ENCODE measurements at regions not wholly inside any gene's neighbourhood (a gene's known extent, or its start where the extent isn't known, plus 50 kb on each side); places are given as distances from the start of the nearest gene placed in this dataset.
"Not testable (repeated sequence)": the region's sequence is repeated elsewhere in the genome, so short reads cannot be mapped to it uniquely, and the experiment has no call there.

DNA sequence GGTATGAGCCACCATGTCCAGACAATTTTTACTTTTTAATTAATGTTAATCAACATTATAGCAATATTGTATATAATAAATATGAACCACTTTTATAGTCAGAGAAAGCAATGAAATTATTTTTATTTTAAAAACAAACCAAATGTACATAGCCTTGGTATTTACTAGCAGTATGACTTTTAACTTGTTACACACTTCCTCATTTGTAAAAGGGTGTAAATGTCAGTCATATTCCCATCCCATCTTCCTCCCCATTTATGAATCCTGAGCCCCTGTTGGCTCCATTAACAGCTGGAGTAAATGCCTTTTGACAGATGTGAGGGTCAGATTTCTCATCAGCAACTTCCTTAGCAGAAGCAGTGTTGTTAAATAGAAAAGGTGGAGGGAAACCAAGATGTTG, 179.6 kb upstream of the SPRY1 start:
- Mint-ChIP-seq H3K27me3 (no peaks in the 10 kb centered on the region), H3K4me1 (no peaks in the 10 kb centered on the region), H3K4me3 (no peak overlapping the region), H3K36me3 (ENCODE audit: low read depth) (peaks cover 2% of the 10 kb centered on the region), H3K9me3 (no peaks in the 10 kb centered on the region), H3K27ac (no peak overlapping the region)
- ATAC-seq (replicated peaks) = no peak

DNA sequence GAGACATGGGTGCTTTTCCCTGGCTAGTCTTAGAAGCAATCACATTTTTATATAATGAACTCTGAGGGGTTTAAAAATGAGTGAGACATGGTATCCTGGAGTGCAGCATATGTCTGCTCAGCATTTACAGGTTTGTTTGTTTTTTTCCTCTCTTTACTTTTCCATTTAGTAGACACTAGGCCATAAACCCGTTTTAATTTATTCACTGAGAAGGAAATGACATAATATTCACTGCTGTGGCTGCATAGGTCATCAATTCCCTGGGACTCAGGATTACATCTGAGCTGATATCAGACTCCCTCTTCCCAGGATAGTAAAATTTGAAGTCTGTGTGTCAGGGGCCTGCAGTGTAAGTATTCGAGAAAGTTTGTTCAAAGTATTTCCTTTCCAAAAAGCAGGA, 178.9 kb upstream of the SPRY1 start:
- Mint-ChIP-seq H3K27me3 (no peaks in the 10 kb centered on the region), H3K36me3 (ENCODE audit: low read depth) (peaks cover 9% of the 10 kb centered on the region), H3K4me3 (no peak overlapping the region), H3K4me1 (no peaks in the 10 kb centered on the region), H3K27ac (no peak overlapping the region), H3K9me3 (no peaks in the 10 kb centered on the region)
- no peak for ATAC-seq (replicated peaks)

DNA sequence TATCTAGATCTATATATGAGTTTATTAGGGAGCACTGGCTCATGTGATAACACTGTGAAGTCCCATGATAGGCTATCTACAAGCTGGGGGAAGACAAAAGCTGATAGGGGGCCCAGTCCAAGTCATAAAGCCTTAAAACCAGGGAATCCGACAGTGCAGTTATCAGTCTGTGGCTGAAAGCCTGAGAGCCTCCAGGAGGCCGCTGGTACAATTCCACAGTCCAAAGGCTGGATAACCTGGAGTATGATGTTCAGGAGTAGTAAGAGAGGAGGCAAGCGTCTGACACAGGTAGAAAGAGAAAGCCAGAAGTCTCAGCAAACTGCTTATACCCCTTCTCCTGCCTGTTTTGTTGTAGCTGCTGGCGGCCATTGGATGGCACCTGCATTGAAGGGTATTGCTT, 177.6 kb upstream of the SPRY1 start:
- H3K4me1 Mint-ChIP-seq = no peaks in the 10 kb centered on the region
- no peak overlapping the region for H3K27ac Mint-ChIP-seq
- no peak for ATAC-seq (replicated peaks)
- H3K36me3 Mint-ChIP-seq (ENCODE audit: low read depth) = peaks cover 19% of the 10 kb centered on the region
- no peaks in the 10 kb centered on the region for H3K9me3 Mint-ChIP-seq
- H3K4me3 Mint-ChIP-seq = no peak overlapping the region
- H3K27me3 Mint-ChIP-seq = no peaks in the 10 kb centered on the region

DNA sequence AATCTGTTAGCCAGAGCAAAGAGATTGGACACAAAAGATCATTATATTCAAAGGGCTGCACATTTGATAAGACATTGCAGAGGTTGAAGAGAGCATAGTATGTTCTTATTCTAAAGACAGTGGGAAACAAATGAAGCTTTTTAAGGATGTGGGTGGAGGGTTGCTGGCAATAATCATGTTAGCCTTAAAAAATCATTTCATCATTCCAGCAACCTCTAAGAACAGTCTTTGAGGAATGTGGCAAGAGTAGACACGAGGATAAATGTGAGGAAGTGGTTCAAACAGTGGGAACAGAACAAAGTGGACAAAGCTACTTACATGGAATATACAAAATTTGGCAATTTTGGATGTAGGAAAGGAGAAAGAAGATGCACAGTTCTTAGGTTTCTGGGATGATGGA, 167.3 kb upstream of the SPRY1 start:
- no peak overlapping the region for H3K27ac Mint-ChIP-seq
- no peaks in the 10 kb centered on the region for H3K4me1 Mint-ChIP-seq
- H3K9me3 Mint-ChIP-seq = peaks cover 4% of the 10 kb centered on the region
- H3K27me3 Mint-ChIP-seq = no peaks in the 10 kb centered on the region
- H3K36me3 Mint-ChIP-seq (ENCODE audit: low read depth) = peaks cover 29% of the 10 kb centered on the region
- no peak overlapping the region for H3K4me3 Mint-ChIP-seq
- no peak for ATAC-seq (replicated peaks)

DNA sequence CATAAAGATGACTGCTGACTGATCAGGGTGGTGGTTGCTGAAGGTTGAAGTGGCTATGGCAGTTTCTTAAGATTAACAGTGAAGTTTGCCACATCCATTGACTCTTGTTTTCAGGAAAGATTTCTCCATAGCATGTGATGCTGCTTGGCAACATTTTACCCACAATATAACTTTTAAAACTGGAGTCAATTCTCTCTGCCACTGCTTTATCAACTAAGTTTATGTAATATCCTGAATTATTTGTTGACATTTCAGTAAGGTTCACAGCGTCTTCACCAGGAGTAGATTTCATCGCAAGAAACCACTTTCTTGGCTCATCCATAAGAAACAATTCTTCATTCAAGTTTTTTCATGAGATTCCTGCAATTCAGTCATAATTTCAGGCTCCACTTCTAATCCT, 166.5 kb upstream of the SPRY1 start:
- peaks cover 29% of the 10 kb centered on the region for H3K36me3 Mint-ChIP-seq (ENCODE audit: low read depth)
- no peaks in the 10 kb centered on the region for H3K27me3 Mint-ChIP-seq
- H3K27ac Mint-ChIP-seq = no peak overlapping the region
- H3K4me3 Mint-ChIP-seq = no peak overlapping the region
- ATAC-seq (replicated peaks) = no peak
- H3K4me1 Mint-ChIP-seq = no peaks in the 10 kb centered on the region
- H3K9me3 Mint-ChIP-seq = peaks cover 4% of the 10 kb centered on the region

DNA sequence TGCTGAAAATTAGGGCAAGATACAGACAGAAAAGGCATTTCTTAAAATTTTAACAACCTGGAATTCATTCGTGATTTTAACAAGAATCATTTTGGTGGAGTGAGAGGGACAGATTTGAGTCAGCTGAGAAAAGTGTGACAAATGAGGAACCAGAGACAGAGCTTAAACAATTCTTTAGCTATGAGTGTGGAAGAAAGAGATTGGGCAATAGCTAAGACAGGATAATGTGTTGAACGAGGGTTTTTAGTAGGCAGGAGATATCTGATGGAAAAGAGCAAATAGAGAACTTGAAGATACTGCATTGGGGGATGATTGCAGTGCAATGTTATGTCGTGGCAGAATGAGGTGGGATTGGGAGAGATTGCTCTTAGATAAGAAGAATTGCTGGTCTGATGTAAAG, 164.2 kb upstream of the SPRY1 start:
- H3K27ac Mint-ChIP-seq = no peak overlapping the region
- peaks cover 23% of the 10 kb centered on the region for H3K36me3 Mint-ChIP-seq (ENCODE audit: low read depth)
- ATAC-seq (replicated peaks) = no peak
- no peaks in the 10 kb centered on the region for H3K4me1 Mint-ChIP-seq
- H3K4me3 Mint-ChIP-seq = no peak overlapping the region
- H3K27me3 Mint-ChIP-seq = no peaks in the 10 kb centered on the region
- H3K9me3 Mint-ChIP-seq = no peaks in the 10 kb centered on the region

DNA sequence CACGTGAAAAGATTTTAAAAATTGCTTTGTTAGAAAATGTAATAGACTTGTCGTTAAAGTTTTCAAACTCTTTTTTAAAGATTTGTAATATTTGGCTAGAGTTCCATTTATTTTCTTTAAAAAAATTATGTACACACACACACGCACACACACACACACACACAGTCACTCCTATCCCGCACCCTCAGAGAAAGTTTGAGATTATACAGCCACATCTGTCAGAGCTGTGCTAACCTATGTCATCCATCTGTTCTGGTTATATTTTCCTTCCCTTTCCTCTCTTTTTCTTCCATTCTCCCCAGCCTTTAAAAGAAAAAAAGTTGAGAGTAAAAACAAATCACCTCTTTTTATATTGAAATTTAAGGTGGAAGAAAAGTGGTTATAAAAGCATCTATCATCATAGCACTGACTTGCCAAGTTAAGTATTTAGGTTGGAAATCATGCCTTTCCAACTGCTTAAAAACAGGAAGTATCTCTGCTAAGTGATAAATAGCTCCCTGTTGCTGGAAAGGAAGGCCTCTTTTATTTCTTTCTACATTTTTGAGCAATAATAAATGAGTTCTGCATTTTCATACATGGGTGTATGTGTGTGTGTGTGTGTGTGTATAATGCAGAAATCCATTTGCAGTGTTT, 163.3 kb upstream of the SPRY1 start:
- no peak for ATAC-seq (replicated peaks)
- Mint-ChIP-seq H3K4me1 (no peaks in the 10 kb centered on the region), H3K4me3 (no peak overlapping the region), H3K9me3 (no peaks in the 10 kb centered on the region), H3K27me3 (no peaks in the 10 kb centered on the region), H3K27ac (no peak overlapping the region), H3K36me3 (ENCODE audit: low read depth) (peaks cover 23% of the 10 kb centered on the region)

DNA sequence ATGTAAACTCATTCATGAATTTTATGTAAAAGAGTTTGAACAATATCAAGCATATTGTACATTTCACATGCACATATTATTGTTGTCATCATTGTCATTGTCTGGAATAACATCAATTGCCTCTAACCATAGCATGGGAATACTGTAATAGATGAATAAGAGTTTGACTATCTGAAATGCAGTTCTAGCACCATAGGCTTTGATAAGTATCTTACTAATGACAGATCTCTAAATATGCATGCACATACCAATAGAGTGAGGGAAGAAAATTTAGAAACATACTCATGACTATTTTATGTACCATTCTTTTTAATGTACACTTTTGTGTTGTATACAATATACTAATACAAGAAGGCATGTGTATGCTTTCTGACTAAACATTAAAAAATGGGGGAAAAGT, 161.6 kb upstream of the SPRY1 start:
- peaks cover 17% of the 10 kb centered on the region for H3K36me3 Mint-ChIP-seq (ENCODE audit: low read depth)

DNA sequence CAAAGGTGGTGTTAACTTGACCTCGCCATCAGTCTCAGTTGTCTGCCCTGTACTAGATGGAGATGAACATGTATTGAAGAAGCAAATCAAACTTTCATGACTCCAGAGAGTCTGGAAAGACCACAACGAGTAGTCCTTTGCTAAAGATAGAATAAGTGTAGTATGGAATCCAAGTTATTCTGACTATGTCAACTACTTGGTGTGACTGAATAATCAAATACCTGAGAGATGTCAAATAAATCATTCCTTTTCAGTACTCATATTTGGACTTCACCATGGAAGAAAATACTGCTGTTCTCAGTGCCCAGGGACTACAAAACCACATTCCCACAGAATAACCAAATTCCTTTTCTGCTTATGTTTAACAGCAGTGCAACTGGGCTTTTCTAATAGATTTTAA, 161.2 kb upstream of the SPRY1 start:
- Mint-ChIP-seq H3K4me1 (no peaks in the 10 kb centered on the region), H3K9me3 (peaks cover 9% of the 10 kb centered on the region), H3K27me3 (no peaks in the 10 kb centered on the region), H3K4me3 (no peak overlapping the region), H3K36me3 (ENCODE audit: low read depth) (peaks cover 14% of the 10 kb centered on the region), H3K27ac (no peak overlapping the region)
- ATAC-seq (replicated peaks) = no peak

More for the DNA sequence above, 161.6 kb upstream of the SPRY1 start:
- no peak overlapping the region for H3K4me3 Mint-ChIP-seq
- H3K4me1 Mint-ChIP-seq = no peaks in the 10 kb centered on the region
- peaks cover 4% of the 10 kb centered on the region for H3K9me3 Mint-ChIP-seq
- no peak for ATAC-seq (replicated peaks)
- no peak overlapping the region for H3K27ac Mint-ChIP-seq
- H3K27me3 Mint-ChIP-seq = no peaks in the 10 kb centered on the region

DNA sequence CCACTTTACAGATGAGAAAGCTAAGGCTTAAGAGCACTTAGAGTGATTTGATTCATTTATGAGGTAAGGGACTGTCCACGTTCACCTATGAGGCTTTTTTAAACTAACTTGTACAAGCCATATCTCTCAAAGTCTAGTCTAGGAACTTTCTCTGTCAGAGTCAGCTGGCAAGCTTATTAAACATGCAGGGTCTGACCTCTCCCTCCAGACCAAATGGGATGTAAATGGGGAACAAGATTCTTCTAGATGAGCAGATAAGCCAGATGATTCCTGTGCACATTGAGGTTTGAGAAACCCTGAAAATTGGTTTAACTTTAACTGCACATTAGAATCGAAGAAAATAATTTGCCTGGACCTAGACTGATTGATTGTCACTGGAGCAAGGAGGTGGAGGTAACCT, 160.0 kb upstream of the SPRY1 start:
- H3K4me1 Mint-ChIP-seq = no peaks in the 10 kb centered on the region
- no peak overlapping the region for H3K4me3 Mint-ChIP-seq
- ATAC-seq (replicated peaks) = no peak
- peaks cover 10% of the 10 kb centered on the region for H3K9me3 Mint-ChIP-seq
- no peaks in the 10 kb centered on the region for H3K27me3 Mint-ChIP-seq
- no peak overlapping the region for H3K27ac Mint-ChIP-seq
- peaks cover 12% of the 10 kb centered on the region for H3K36me3 Mint-ChIP-seq (ENCODE audit: low read depth)

DNA sequence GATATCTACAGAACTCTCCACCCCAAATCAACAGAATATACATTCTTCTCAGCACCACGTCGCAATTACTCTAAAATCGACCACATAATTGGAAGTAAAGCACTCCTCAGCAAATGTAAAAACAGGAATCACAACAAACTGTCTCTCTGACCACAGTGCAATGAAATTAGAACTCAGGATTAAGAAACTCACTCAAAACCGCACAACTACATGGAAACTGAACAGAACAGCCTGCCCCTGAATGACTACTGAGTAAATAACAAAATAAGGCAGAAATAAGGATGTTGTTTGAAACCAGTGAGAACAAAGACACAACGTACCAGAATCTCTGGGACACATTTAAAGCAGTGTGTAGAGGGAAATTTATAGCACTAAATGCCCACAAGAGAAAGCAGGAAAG, 156.3 kb upstream of the SPRY1 start:
- H3K27ac Mint-ChIP-seq; H3K4me1 Mint-ChIP-seq; H3K27me3 Mint-ChIP-seq; ATAC-seq (replicated peaks); H3K4me3 Mint-ChIP-seq; H3K36me3 Mint-ChIP-seq (ENCODE audit: low read depth): not testable (repeated sequence)
- H3K9me3 Mint-ChIP-seq = peaks cover 10% of the 10 kb centered on the region

DNA sequence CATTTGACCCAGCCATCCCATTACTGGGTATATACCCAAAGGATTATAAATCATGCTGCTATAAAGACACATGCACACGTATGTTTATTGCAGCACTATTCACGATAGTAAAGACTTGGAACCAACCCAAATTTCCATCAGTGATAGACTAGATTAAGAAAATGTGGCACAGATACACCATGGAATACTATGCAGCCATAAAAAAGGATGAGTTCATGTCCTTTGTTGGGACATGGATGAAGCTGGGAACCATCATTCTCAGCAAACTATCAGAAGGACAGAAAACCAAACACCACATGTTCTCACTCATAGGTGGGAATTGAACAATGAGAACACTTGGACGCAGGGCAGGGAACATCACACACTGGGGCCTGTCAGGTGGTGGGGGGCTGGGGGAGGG, 153.4 kb upstream of the SPRY1 start:
- not testable (repeated sequence) for H3K36me3 Mint-ChIP-seq (ENCODE audit: low read depth); H3K4me3 Mint-ChIP-seq; H3K27me3 Mint-ChIP-seq; H3K4me1 Mint-ChIP-seq; ATAC-seq (replicated peaks); H3K27ac Mint-ChIP-seq
- H3K9me3 Mint-ChIP-seq = peaks cover 10% of the 10 kb centered on the region

DNA sequence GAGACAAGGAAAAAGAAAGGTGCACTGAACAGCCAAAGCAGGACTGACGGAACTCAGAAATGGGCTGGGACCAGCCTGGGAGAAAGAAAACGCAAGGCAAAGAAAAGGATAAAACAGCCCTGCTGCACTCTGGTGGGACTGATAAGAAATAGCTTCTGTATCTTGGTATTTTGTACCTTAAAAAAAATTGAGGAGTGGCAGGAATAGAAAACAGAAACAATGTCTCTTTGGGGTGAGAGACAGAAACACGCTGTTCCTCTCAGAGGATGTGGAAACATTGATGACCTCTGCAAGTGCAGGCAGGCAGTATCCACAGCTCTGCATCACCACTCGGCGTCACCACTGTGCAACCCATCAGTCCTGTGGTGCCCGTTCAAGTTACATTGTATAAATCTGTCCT, 152.5 kb upstream of the SPRY1 start:
- H3K27ac Mint-ChIP-seq = no peak overlapping the region
- ATAC-seq (replicated peaks) = no peak

DNA sequence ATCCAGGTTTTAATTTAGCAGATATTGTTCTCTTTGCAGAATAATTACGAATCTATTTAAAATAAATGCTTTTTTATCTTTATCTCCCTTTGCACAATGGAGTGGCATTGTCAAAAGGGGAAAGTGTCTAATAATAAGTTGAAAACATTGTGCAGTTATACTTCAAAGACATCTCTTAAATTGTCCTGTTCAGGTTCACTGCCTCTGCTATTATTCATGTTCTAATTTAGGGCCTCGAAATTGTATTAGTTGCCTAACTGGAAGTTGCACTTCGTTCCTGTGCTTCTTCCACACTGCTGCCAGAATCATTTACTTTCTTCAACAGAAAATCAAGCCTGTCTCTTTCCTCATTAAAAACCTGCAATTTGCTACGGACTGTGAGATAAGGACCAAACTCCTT, 150.5 kb upstream of the SPRY1 start:
- no peaks in the 10 kb centered on the region for H3K4me1 Mint-ChIP-seq
- no peaks in the 10 kb centered on the region for H3K9me3 Mint-ChIP-seq
- H3K27me3 Mint-ChIP-seq = no peaks in the 10 kb centered on the region
- no peak overlapping the region for H3K4me3 Mint-ChIP-seq
- no peak overlapping the region for H3K27ac Mint-ChIP-seq
- ATAC-seq (replicated peaks) = no peak
- H3K36me3 Mint-ChIP-seq (ENCODE audit: low read depth) = no peaks in the 10 kb centered on the region

More for the DNA sequence above, 152.5 kb upstream of the SPRY1 start:
- Mint-ChIP-seq H3K27me3 (no peaks in the 10 kb centered on the region), H3K4me3 (no peak overlapping the region), H3K4me1 (no peaks in the 10 kb centered on the region), H3K9me3 (peaks cover 6% of the 10 kb centered on the region), H3K36me3 (ENCODE audit: low read depth) (no peaks in the 10 kb centered on the region)

DNA sequence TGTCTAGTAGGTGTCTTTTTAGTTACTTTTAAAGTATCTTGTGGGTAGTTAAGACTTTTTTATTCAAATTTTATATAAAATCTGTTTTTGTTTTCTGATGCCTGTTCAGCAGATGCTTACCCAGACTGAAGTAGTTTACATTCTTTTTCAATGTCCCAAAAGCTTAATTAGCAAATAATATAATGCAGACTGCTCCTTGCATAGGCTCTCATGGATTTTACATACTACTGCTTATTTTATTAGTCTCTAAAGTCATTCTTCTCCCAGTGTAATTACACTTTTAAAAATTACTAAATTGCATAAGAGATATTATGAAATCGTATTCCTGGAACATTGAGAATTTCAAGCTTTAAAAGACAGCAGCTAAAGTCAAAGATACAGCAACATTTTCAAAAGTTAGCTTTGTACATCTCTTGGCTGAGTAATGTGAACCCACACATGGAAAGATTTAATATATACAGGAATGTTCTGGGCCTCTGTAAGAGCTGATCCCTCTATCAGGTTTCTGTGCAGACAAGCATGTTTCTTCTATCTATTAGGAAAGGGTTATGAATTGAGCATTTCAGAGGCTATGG, 148.4 kb upstream of the SPRY1 start:
- no peaks in the 10 kb centered on the region for H3K9me3 Mint-ChIP-seq
- H3K27ac Mint-ChIP-seq = no peak overlapping the region
- no peak overlapping the region for H3K4me3 Mint-ChIP-seq
- H3K27me3 Mint-ChIP-seq = no peaks in the 10 kb centered on the region
- no peaks in the 10 kb centered on the region for H3K36me3 Mint-ChIP-seq (ENCODE audit: low read depth)
- ATAC-seq (replicated peaks) = no peak
- H3K4me1 Mint-ChIP-seq = no peaks in the 10 kb centered on the region

DNA sequence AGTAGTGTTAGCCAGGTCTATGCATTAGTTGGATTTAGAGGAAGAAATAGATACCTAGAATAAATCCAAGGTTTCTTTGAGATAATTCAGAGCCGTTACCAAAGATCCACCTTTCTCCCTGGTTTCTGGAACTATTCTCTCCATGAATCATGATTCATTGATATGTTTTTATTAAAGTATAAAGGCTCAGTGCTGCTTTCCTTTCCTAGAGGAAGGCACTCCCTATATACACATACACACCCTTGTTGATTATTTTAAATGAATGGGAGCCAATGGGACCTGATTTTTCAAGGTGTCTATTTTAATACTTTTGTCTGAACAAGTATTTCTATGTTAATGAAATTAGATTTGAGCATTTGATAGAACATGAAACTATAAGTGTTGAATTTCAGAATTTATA, 146.8 kb upstream of the SPRY1 start:
- Mint-ChIP-seq H3K27me3 (no peaks in the 10 kb centered on the region), H3K4me3 (no peak overlapping the region), H3K9me3 (no peaks in the 10 kb centered on the region), H3K27ac (no peak overlapping the region), H3K36me3 (ENCODE audit: low read depth) (no peaks in the 10 kb centered on the region), H3K4me1 (no peaks in the 10 kb centered on the region)
- no peak for ATAC-seq (replicated peaks)
